GM12878 (cell line): ENCODE measurements at regions not wholly inside any gene's neighbourhood (a gene's known extent, or its start where the extent isn't known, plus 50 kb on each side); places are given as distances from the start of the nearest gene placed in this dataset.

Experiments used
- ATAC-seq: fragments of 200-7000 bp; cut with Tn5 transposase; 3 replicates; pipeline ENCODE4 v1.9.1; 2020; ENCODE audit warnings: mild to moderate bottlenecking, moderate library complexity
- BruUV-seq: library from RNA; stranded (reverse); fragments of 400-500 nt; replicated peaks from 2 replicates; lab custom pipeline; 2021; lab: Mats Ljungman, UMichigan
- CTCF ChIA-PET: fragments of 300-600 bp; sonication (Branson Sonifier 250); formaldehyde crosslinking; extraction: SDS; loops from one replicate; lab custom pipeline; 2021; ENCODE audit warnings: inconsistent platforms; lab: Yijun Ruan, JAX
- POLR2A ChIA-PET: fragments of 350-600 bp; formaldehyde crosslinking; extraction: SDS; loops from one replicate; lab custom pipeline; 2021; ENCODE audit warnings: inconsistent platforms; lab: Charles Lee
- RAD21 ChIA-PET: fragments of 300-600 bp; sonication (Branson Sonifier 250); formaldehyde crosslinking; loops from one replicate; lab custom pipeline; 2023; ENCODE audit warnings: antibody characterized with exemption; ENCODE audit not compliant: unreplicated experiment; lab: Charles Lee
- SMC1A ChIA-PET: fragments of 300-600 bp; sonication (Branson Sonifier 250); formaldehyde crosslinking; loops from one replicate; lab custom pipeline; 2023; ENCODE audit not compliant: unreplicated experiment, uncharacterized antibody; lab: Charles Lee
- DNase-seq: peaks from one replicate; pipeline ENCODE4 v3.0.0-alpha.2; 2011; ENCODE audit warnings: low read depth, low spot score
- FAIRE-seq: peaks from 3 replicates; lab custom pipeline; 2011; peaks lifted over from hg19 to GRCh38; lab: Jason Lieb, UNC
- H2AFZ ChIP-seq: 2 replicates; pipeline ENCODE4 v1.6.0; 2011; ENCODE audit warnings: low read depth, low read length, control low read depth; ENCODE audit not compliant: control insufficient read depth
- H3K27ac ChIP-seq: 2 replicates; pipeline ENCODE4 v1.5.1; 2011; ENCODE audit warnings: control low read depth; ENCODE audit not compliant: control insufficient read depth, insufficient read depth
- H3K27me3 ChIP-seq, 2 experiments: replicated peaks in 1 of 2; 2 replicates each; pipeline versions ENCODE4 v1.6.0 to v1.6.1; 2011; ENCODE audit warnings: low read length in 1 of 2; ENCODE audit not compliant: control insufficient read depth in 2 of 2, insufficient read depth in 2 of 2
- H3K36me3 ChIP-seq, 2 experiments: 2 replicates each; pipeline ENCODE4 v1.5.1; 2011; ENCODE audit warnings: low read length in 1 of 2; ENCODE audit not compliant: control insufficient read depth in 2 of 2, insufficient read depth in 2 of 2
- H3K4me1 ChIP-seq: 2 replicates; pipeline ENCODE4 v1.6.1; 2011; ENCODE audit warnings: mild to moderate bottlenecking, low read length, moderate library complexity, mixed read lengths; ENCODE audit not compliant: control insufficient read depth, insufficient read depth
- H3K4me2 ChIP-seq: 2 replicates; pipeline ENCODE4 v1.6.0; 2011; ENCODE audit warnings: control low read depth; ENCODE audit not compliant: control insufficient read depth, insufficient read depth
- H3K4me3 ChIP-seq: fragments of 200-600 bp; sonication (generic); 2 replicates; pipeline ENCODE4 v1.5.1; 2016
- H3K79me2 ChIP-seq: 2 replicates; pipeline ENCODE4 v1.6.0; 2011; ENCODE audit warnings: low read length; ENCODE audit not compliant: control insufficient read depth, insufficient read depth
- H3K9ac ChIP-seq: 2 replicates; pipeline ENCODE4 v1.8.0; 2011; ENCODE audit warnings: low read length, control low read depth, mixed read lengths; ENCODE audit not compliant: control insufficient read depth, insufficient read depth
- H3K9me3 ChIP-seq: replicated peaks from 3 replicates; pipeline ENCODE4 v1.5.1; 2011; ENCODE audit warnings: mild to moderate bottlenecking, low read length; ENCODE audit not compliant: control insufficient read depth, insufficient read depth
- H4K20me1 ChIP-seq: 2 replicates; pipeline ENCODE4 v1.6.0; 2011; ENCODE audit not compliant: control insufficient read depth, insufficient read depth
- BCL3 ChIP-seq: IDR thresholded peaks from 2 replicates; pipeline ENCODE4 v1.6.1; 2011; ENCODE audit warnings: borderline replicate concordance, low read depth, mild to moderate bottlenecking, moderate library complexity, low read length; ENCODE audit not compliant: insufficient read depth, poor library complexity, severe bottlenecking
- CBX3 ChIP-seq: fragments of 200-600 bp; sonication (generic); IDR thresholded peaks from 2 replicates; pipeline ENCODE4 v1.6.1; 2016; ENCODE audit warnings: low read depth, borderline replicate concordance
- ETV6 ChIP-seq, 2 experiments: fragments of 450-650 bp in 1 of 2; IDR thresholded peaks in 1 of 2; conservative IDR thresholded peaks in 1 of 2; 2 replicates each; pipeline ENCODE4 v1.6.1; 2014; ENCODE audit warnings: antibody characterized with exemption in 1 of 2, borderline replicate concordance in 1 of 2, low read depth in 1 of 2, mild to moderate bottlenecking in 1 of 2, moderate library complexity in 1 of 2
- FOS ChIP-seq: IDR thresholded peaks from 3 replicates; pipeline ENCODE4 v1.6.1; 2011; ENCODE audit warnings: borderline replicate concordance; ENCODE audit not compliant: insufficient read length; ENCODE audit errors: extremely low read depth
- GABPA ChIP-seq: IDR thresholded peaks from 2 replicates; pipeline ENCODE4 v1.6.1; 2014; ENCODE audit warnings: antibody characterized with exemption, low read depth, mild to moderate bottlenecking, inconsistent platforms
- IRF4 ChIP-seq: IDR thresholded peaks from 2 replicates; pipeline ENCODE4 v1.6.1; 2011; ENCODE audit warnings: low read depth, low read length
- RAD21 ChIP-seq: IDR thresholded peaks from 2 replicates; pipeline ENCODE4 v1.6.1; 2011; ENCODE audit warnings: mild to moderate bottlenecking, low read depth, low read length, moderate library complexity; ENCODE audit not compliant: insufficient read depth
- RELB ChIP-seq: fragments of 450-650 bp; IDR thresholded peaks from 2 replicates; pipeline ENCODE4 v1.6.1; 2017; ENCODE audit warnings: low read depth, mild to moderate bottlenecking, moderate library complexity
- SRF ChIP-seq, 2 experiments: IDR thresholded peaks; 2 replicates each; pipeline ENCODE4 v1.6.1; 2011; ENCODE audit warnings: low read depth in 2 of 2, low read length in 2 of 2, mild to moderate bottlenecking in 1 of 2, moderate library complexity in 1 of 2
- TAF1 ChIP-seq: IDR thresholded peaks from 2 replicates; pipeline ENCODE4 v1.6.1; 2011; ENCODE audit warnings: mild to moderate bottlenecking, low read depth, low read length, borderline replicate concordance
- WGBS: methylation state at CpG from one replicate; pipeline ENCODE4 v1.1.6; 2016; ENCODE audit warnings: low lambda C conversion rate; ENCODE audit not compliant: insufficient replicate concordance, insufficient coverage; ENCODE audit errors: missing lambda C conversion rate; 5-methylcytosine and 5-hydroxymethylcytosine counted together
- in situ Hi-C: fragments of 300-500 bp; cut with MboI; formaldehyde crosslinking; loops from 9 replicates; pipeline ENCODE4 v1.14.3; 2018; ENCODE audit warnings: mixed read lengths
- intact Hi-C: fragments of 100-400 bp; cut with micrococcal nuclease; formaldehyde crosslinking; loops from one replicate; pipeline ENCODE4 v1.14.2; 2022; ENCODE audit not compliant: unreplicated experiment

GRCh38 chr4:115883231-115883630 lies 769.8 kb upstream of the NDST4 start (continued):
- no peak for TF ChIP-seq BCL3
- no peak for TF ChIP-seq IRF4

- no peak overlapping the region for H2AFZ ChIP-seq
- H3K4me1 ChIP-seq, result no peaks in the 10 kb centered on the region
- SMC1A ChIA-PET, result no interaction called here
- intact Hi-C loops, result no loop called here
- no peak for ATAC-seq
- H3K9ac ChIP-seq, result no peak overlapping the region
- 50% methylated on average over 2 of the region's 2 CpGs for WGBS
- in situ Hi-C loops, result no loop called here
- no peak overlapping the region for H3K4me3 ChIP-seq
- peak; percentile 30; the same call in 1 of the 2 replicates for TF ChIP-seq RAD21
- no peak for TF ChIP-seq GABPA
- TF ChIP-seq, all 136 proteins: peak for 1
- DNase-seq, result no peak
- ChIA-PET CTCF (interaction anchor here (1.0 kb wide), 2 partner anchors 21 to 288 kb away, joined by 3 to 4 read pairs; no protein-coding TSS in a partner anchor), POLR2A (no interaction called here), RAD21 (no interaction called here)
- Histone ChIP-seq H3K4me2 (no peak overlapping the region), H3K27me3 (no peaks in the 10 kb centered on the region), H3K79me2 (no peaks in the 10 kb centered on the region), H4K20me1 (no peaks in the 10 kb centered on the region), H3K9me3 (no peaks in the 10 kb centered on the region; the same call in 2 of the 3 replicates), H3K27ac (no peak overlapping the region), H3K36me3 (no peaks in the 10 kb centered on the region)
- FAIRE-seq, result no peak
- no TSS peak for BruUV-seq
These were observed 759.6 kb upstream of the NDST4 start for GRCh38 chr4:115873048-115873447.

- Histone ChIP-seq H3K9ac (no peak overlapping the region), H3K4me3 (no peak overlapping the region), H3K27me3 (no peaks in the 10 kb centered on the region), H3K4me1 (no peaks in the 10 kb centered on the region), H2AFZ (no peak overlapping the region), H3K36me3 (no peaks in the 10 kb centered on the region), H3K27ac (no peak overlapping the region), H3K79me2 (no peaks in the 10 kb centered on the region), H3K4me2 (no peak overlapping the region), H4K20me1 (no peaks in the 10 kb centered on the region), H3K9me3 (no peaks in the 10 kb centered on the region; the same call in 2 of the 3 replicates)
- RAD21 ChIA-PET, result no interaction called here
- intact Hi-C loops, result no loop called here
- no TSS peak for BruUV-seq
- no peak for ATAC-seq
- SMC1A ChIA-PET, result no interaction called here
- POLR2A ChIA-PET, result no interaction called here
- DNase-seq, result no peak
- in situ Hi-C loops, result no loop called here
- CTCF ChIA-PET, result no interaction called here
- no peak for FAIRE-seq
- no peak for TF ChIP-seq ETV6 (conservative IDR thresholded peaks at IDR 0.05 in 1 of 2, IDR thresholded peaks at IDR 0.05 in 1 of 2; ENCODE audit: borderline replicate concordance in 1 of 2, low read depth in 1 of 2)
- TF ChIP-seq FOS, result no peak
- TF ChIP-seq CBX3, result no peak
- no peak for TF ChIP-seq SRF (IDR thresholded peaks at IDR 0.05; ENCODE audit: low read depth in 2 of 2, low read length in 2 of 2)
- no peak for TF ChIP-seq TAF1
- TF ChIP-seq RELB, result no peak
These were observed 758.2 kb upstream of the NDST4 start for GRCh38 chr4:115871596-115871995.
